ENCODE measurements at regions not wholly inside any gene's neighbourhood (a gene's known extent, or its start where the extent isn't known, plus 50 kb on each side); places are given as distances from the start of the nearest gene placed in this dataset.
"Not testable (repeated sequence)": the region's sequence is repeated elsewhere in the genome, so short reads cannot be mapped to it uniquely, and the experiment has no call there.

- no peak for DNase-seq (ENCODE audit: low read depth, low spot score)
Measured at GRCh38 chr18:27382567-27383216, 197.6 kb upstream of the CHST9 start.

GRCh38 chr18:27378431-27379095 is 193.5 kb upstream of the CHST9 start:
- DNase-seq (ENCODE audit: low read depth, low spot score), result no peak

GRCh38 chr18:27377251-27377650 is 192.1 kb upstream of the CHST9 start:
- no peak for DNase-seq (ENCODE audit: low read depth, low spot score)

- no peak for DNase-seq (ENCODE audit: low read depth, low spot score)
Measured at GRCh38 chr18:27372386-27372785, 187.3 kb upstream of the CHST9 start.

- DNase-seq (ENCODE audit: low read depth, low spot score), result no peak
Measured at GRCh38 chr18:27366665-27367064, 181.6 kb upstream of the CHST9 start.

DNA sequence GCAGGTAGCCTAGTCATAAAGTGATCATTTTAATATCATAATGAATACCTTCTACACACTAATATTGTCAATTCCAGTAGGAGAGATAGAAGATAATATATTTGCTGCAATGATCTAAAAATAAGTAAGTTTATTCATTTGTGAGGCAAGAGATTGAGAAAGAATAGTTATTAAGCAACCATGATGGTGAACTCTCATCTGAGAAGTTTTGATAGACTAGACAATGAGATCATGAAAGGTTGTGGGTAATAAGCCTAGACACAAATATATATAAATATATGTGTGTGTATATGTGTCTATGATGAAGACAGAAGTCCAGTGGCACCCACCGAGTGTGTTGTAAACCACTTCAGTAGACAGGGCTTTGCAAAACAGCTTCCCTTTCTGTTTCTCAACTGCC is 181.0 kb upstream of the CHST9 start:
- no peak for DNase-seq (ENCODE audit: low read depth, low spot score)

- DNase-seq (ENCODE audit: low read depth, low spot score), result no peak
Measured at GRCh38 chr18:27363872-27364271, 178.8 kb upstream of the CHST9 start.

GRCh38 chr18:27361477-27361876 is 176.4 kb upstream of the CHST9 start:
- no peak for DNase-seq (ENCODE audit: low read depth, low spot score)

GRCh38 chr18:27355308-27355707 is 170.2 kb upstream of the CHST9 start:
- DNase-seq (ENCODE audit: low read depth, low spot score), result no peak

DNA sequence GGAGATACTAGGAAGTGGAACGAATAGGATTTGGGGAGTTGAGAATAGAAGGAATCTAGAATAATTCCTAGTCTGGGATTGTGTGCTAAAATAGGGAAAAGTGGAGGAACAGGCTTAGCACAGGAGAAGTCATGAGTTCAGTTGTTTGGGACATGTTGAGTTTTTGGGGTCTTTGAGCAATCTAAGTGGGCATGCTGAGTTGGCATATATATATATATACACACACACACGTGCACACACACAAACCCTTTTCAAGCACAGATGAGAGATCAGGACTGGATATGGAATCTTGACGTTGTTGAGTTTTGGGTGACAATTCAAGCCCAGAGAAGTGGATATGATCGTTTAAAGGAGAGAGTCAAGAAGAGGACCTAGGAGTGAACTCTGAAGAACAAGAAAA is 168.2 kb upstream of the CHST9 start:
- no peak for DNase-seq (ENCODE audit: low read depth, low spot score)

GRCh38 chr18:27349284-27349882 is 164.3 kb upstream of the CHST9 start:
- DNase-seq (ENCODE audit: low read depth, low spot score), result no peak

DNA sequence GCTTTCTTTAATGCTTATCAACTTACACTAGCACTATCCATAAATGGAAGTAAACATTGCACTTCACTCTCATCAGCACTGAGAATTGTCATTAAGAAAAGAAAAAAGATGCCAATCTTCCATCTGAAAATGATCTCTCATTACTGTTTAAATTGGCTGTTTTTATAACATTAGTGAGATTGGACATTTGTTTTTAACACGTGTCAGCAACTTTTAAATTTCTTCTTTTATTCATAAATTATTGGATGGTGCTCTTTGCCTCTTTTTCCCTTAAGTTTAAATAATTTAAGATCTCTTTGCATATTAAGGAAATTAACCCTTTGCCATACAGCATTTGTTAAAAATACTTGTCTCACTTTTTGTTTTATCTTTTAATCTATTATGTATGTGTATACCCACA is 146.5 kb upstream of the CHST9 start:
- DNase-seq (ENCODE audit: low read depth, low spot score), result no peak

DNA sequence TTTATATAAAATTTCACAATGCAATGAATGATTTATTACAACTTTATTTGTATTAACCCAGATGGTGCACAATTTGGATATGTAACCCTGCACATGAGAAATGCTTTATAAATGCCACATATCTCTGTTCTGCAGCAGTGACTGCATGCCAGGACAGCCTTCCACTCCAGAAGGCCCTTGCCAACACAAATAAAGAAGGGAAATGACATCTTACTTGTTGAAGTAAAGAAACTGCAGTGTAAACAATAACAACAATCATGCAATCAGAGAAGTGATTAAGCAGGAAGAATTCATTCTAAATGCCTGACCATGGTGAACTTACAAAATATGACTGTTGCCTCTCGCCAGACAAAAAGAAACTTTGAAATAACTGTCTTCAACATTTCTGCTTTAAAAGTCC is 129.9 kb upstream of the CHST9 start:
- no peak for DNase-seq (ENCODE audit: low read depth, low spot score)

DNA sequence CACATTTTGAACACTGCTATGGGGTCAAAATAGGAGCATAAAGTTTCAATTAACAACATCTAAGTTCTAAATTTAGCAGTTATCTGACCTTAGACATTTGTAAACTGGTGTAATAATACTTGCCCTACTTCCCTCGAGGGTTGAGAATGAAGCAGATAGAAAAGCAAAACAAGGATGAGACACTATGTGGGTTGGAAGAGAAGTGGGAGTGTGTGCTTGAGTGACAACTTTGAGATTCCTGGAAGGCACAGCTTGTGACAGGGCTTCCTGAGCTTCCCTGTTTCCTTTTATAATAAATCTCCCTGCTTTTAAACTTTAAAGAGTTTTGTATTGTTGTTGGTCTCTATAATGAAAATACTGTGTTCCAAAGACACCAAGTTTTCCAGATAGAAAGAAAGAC is 128.6 kb upstream of the CHST9 start:
- DNase-seq (ENCODE audit: low read depth, low spot score), result no peak

- DNase-seq (ENCODE audit: low read depth, low spot score), result no peak
Measured at GRCh38 chr18:27312853-27313252, 127.7 kb upstream of the CHST9 start.

- no peak for DNase-seq (ENCODE audit: low read depth, low spot score)
Measured at GRCh38 chr18:27312153-27312552, 127.0 kb upstream of the CHST9 start.

GRCh38 chr18:27311114-27311513 is 126.0 kb upstream of the CHST9 start:
- no peak for DNase-seq (ENCODE audit: low read depth, low spot score)

DNA sequence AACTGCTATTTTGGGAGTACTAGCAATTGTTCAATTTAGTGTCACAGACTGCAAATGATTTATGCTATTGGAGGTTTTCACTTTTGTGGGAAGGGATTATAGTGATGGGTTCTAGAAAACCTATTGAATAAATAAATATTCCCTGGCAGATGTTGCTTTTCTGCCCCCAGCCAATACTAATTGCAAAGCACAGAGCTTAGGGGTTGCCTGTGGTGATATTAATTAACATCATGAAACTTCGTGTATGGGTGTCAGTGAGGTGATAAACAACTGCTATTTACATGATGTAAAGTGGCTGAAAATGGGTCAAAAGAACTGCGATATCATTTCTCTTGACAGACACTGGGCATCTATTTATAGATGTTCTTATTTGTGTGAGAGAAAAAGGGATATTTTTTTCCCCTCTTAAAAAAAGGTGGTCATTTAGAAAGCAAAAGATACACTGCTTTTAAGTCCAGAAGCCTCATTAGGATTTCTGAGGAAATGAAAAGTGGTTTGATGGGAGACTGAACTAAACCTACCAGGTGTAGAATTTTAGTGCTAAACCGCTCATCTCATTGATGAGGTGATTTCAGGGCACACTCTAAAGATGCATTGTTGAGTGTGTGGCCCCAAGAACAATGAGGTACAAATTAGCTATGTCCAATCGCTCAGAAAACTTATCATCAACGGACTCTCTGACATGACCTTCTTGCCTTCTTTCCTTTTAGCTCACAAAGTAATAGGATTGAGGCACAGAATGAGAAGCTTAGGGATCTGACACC is 116.7 kb upstream of the CHST9 start:
- no peak for DNase-seq (ENCODE audit: low read depth, low spot score)

DNA sequence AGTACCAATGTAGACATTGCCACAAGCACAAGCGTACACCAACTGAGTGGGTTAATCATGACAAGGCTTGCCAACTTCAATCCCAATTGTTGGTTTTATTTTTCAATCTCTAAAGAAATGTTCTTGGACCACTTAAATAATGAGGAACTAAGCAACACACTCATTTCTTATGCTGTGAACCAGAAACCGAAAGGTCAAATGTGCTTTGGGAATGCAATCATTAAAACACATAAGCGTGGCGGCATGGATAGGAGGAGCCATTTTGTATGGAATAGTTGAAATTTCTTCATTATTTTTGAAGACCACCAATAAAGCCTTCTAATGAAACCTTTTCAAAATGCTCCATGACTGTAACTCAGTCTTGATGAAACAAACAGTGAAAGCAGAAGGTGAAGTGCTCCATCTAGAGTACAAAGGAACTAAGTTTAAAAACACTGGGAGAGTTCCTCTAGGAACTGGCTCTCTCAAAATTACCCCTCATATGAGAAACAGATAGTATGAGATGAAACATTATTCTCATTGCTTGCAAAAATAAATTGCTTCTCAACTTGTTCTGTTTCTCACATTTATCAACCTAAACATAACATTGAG is 113.2 kb upstream of the CHST9 start:
- DNase-seq (ENCODE audit: low read depth, low spot score), result no peak

GRCh38 chr18:27285973-27286562 is 101.0 kb upstream of the CHST9 start:
- DNase-seq (ENCODE audit: low read depth, low spot score), result not testable (repeated sequence)

- DNase-seq (ENCODE audit: low read depth, low spot score), result no peak
Measured at GRCh38 chr18:27278131-27278530, 93.0 kb upstream of the CHST9 start.

DNA sequence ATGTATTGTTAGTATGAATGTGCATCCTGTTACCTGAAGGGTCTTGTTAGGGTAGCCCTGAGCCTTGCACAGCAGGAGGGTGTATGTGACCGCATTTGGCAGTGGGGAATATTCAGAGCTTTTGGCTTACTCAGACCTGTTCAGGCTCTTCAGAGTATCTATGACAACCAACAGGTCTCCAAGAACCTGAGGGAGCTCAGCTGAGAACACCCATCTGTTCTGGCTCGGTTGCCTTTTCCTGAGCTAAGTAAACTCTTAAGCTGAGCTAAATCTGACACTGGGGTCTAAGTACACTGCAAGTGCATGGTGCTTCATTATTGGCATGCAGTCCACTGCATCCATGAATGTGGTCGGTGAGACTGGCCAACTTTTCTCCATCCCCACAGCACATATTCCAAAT is 92.4 kb upstream of the CHST9 start:
- no peak for DNase-seq (ENCODE audit: low read depth, low spot score)

Data from smooth muscle cell of the brain vasculature (primary cell).